ENCODE measurements at regions not wholly inside any gene's neighbourhood (a gene's known extent, or its start where the extent isn't known, plus 50 kb on each side); places are given as distances from the start of the nearest gene placed in this dataset.

DNA sequence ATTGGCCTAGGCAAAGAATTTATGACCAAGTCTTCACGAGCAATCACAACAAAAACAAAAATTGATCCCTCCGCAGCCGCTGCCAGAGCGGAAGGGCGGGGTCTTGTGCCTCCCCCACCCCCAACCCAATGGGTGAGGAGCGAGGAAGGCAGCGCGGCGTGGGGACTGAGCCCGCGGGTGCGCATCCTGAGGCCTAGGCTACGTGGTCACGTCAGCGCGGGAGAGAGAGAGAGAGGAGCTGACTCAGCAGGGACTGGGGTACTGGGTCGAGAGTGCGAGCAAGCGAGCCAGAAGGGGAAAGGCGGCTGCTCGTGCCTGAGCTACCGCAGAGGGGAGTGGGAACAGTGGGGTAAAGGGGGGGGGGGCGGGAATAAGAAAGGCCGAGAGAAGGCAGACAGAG is 90.1 kb upstream of the FERMT1 start:
- no peaks in the 10 kb centered on the region for H3K4me1 ChIP-seq (ENCODE audit: control insufficient read depth, insufficient read depth, low read length)
- ChIA-PET CTCF (no interaction called here), POLR2A (no interaction called here)
- H3K4me3 ChIP-seq (ENCODE audit: low read depth, low read length): no peak overlapping the region
- H3K27ac ChIP-seq (ENCODE audit: extremely low read depth, low read depth, low read length): no peak overlapping the region
- no peaks in the 10 kb centered on the region for H3K9me3 ChIP-seq (ENCODE audit: control insufficient read depth, insufficient read depth, low read depth, low read length)
- TF ChIP-seq ZNF341 (tag by site-specific recombination; IDR thresholded peaks at IDR 0.05; ENCODE audit: low read depth): no peak
- no peak for TF ChIP-seq ZNF785 (tag by site-specific recombination; IDR thresholded peaks at IDR 0.05)
- TF ChIP-seq, protein P1, sequence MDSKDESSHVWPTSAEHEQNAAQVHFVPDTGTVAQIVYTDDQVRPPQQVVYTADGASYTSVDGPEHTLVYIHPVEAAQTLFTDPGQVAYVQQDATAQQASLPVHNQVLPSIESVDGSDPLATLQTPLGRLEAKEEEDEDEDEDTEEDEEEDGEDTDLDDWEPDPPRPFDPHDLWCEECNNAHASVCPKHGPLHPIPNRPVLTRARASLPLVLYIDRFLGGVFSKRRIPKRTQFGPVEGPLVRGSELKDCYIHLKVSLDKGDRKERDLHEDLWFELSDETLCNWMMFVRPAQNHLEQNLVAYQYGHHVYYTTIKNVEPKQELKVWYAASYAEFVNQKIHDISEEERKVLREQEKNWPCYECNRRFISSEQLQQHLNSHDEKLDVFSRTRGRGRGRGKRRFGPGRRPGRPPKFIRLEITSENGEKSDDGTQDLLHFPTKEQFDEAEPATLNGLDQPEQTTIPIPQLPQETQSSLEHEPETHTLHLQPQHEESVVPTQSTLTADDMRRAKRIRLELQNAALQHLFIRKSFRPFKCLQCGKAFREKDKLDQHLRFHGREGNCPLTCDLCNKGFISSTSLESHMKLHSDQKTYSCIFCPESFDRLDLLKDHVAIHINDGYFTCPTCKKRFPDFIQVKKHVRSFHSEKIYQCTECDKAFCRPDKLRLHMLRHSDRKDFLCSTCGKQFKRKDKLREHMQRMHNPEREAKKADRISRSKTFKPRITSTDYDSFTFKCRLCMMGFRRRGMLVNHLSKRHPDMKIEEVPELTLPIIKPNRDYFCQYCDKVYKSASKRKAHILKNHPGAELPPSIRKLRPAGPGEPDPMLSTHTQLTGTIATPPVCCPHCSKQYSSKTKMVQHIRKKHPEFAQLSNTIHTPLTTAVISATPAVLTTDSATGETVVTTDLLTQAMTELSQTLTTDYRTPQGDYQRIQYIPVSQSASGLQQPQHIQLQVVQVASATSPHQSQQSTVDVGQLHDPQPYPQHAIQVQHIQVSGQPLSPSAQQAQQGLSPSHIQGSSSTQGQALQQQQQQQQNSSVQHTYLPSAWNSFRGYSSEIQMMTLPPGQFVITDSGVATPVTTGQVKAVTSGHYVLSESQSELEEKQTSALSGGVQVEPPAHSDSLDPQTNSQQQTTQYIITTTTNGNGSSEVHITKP (tag by site-specific recombination; IDR thresholded peaks at IDR 0.05): no peak
- no peak for TF ChIP-seq ZNF112 (tag by site-specific recombination; IDR thresholded peaks at IDR 0.05)
- TF ChIP-seq, protein P2, sequence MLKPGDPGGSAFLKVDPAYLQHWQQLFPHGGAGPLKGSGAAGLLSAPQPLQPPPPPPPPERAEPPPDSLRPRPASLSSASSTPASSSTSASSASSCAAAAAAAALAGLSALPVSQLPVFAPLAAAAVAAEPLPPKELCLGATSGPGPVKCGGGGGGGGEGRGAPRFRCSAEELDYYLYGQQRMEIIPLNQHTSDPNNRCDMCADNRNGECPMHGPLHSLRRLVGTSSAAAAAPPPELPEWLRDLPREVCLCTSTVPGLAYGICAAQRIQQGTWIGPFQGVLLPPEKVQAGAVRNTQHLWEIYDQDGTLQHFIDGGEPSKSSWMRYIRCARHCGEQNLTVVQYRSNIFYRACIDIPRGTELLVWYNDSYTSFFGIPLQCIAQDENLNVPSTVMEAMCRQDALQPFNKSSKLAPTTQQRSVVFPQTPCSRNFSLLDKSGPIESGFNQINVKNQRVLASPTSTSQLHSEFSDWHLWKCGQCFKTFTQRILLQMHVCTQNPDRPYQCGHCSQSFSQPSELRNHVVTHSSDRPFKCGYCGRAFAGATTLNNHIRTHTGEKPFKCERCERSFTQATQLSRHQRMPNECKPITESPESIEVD (tag by site-specific recombination; IDR thresholded peaks at IDR 0.05): no peak
- TF ChIP-seq, protein P3, sequence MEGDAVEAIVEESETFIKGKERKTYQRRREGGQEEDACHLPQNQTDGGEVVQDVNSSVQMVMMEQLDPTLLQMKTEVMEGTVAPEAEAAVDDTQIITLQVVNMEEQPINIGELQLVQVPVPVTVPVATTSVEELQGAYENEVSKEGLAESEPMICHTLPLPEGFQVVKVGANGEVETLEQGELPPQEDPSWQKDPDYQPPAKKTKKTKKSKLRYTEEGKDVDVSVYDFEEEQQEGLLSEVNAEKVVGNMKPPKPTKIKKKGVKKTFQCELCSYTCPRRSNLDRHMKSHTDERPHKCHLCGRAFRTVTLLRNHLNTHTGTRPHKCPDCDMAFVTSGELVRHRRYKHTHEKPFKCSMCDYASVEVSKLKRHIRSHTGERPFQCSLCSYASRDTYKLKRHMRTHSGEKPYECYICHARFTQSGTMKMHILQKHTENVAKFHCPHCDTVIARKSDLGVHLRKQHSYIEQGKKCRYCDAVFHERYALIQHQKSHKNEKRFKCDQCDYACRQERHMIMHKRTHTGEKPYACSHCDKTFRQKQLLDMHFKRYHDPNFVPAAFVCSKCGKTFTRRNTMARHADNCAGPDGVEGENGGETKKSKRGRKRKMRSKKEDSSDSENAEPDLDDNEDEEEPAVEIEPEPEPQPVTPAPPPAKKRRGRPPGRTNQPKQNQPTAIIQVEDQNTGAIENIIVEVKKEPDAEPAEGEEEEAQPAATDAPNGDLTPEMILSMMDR (tag by site-specific recombination; IDR thresholded peaks at IDR 0.05): no peak
- TF ChIP-seq ZNF266 (tag by site-specific recombination; IDR thresholded peaks at IDR 0.05; ENCODE audit: low read depth): no peak
- TF ChIP-seq ZNF585B (tag by site-specific recombination; IDR thresholded peaks at IDR 0.05): no peak
- no peak for TF ChIP-seq ZBTB20 (tag by site-specific recombination; IDR thresholded peaks at IDR 0.05)
- no peak for TF ChIP-seq ZNF433 (tag by site-specific recombination; IDR thresholded peaks at IDR 0.05; ENCODE audit: low read depth)
- no peak for TF ChIP-seq ZNF837 (tag by site-specific recombination; IDR thresholded peaks at IDR 0.05)
- TF ChIP-seq, protein P4, sequence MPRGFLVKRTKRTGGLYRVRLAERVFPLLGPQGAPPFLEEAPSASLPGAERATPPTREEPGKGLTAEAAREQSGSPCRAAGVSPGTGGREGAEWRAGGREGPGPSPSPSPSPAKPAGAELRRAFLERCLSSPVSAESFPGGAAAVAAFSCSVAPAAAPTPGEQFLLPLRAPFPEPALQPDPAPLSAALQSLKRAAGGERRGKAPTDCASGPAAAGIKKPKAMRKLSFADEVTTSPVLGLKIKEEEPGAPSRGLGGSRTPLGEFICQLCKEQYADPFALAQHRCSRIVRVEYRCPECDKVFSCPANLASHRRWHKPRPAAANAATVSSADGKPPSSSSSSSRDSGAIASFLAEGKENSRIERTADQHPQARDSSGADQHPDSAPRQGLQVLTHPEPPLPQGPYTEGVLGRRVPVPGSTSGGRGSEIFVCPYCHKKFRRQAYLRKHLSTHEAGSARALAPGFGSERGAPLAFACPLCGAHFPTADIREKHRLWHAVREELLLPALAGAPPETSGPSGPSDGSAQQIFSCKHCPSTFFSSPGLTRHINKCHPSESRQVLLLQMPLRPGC (tag by site-specific recombination; IDR thresholded peaks at IDR 0.05): no peak
- H3K36me3 ChIP-seq (ENCODE audit: control insufficient read depth in 2 of 2, insufficient read depth in 1 of 2, low read length in 2 of 2): no peaks in the 10 kb centered on the region

DNA sequence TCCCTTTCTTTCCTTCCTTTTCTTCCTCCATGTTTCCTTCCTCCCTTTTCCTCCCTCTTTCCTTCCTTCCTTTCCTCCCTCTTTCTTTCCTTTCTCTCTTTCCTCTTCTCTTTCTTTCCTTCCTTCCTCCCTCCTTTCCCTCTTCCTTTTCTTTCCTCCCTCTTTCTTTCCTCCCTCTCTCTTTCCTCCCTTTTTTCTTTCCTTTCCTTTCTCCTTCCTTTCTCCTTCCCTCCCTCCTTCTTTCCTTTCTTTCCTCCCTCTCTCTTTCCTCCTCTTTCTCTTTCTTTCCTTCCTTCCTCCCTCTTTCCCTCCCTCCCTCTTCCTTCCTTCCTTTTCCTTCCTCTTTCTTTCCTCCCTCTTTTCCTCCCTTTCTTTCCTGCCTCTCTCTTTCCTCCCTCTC is 86.3 kb upstream of the FERMT1 start:
- no peaks in the 10 kb centered on the region for H3K9me3 ChIP-seq (ENCODE audit: control insufficient read depth, insufficient read depth, low read depth, low read length)
- no peak overlapping the region for H3K27ac ChIP-seq (ENCODE audit: extremely low read depth, low read depth, low read length)
- TF ChIP-seq GLI4 (tag by site-specific recombination; IDR thresholded peaks at IDR 0.05) (no peak), ZNF366 (tag by site-specific recombination; conservative IDR thresholded peaks at IDR 0.05) (peak; percentile 82), PRDM1 (tag by site-specific recombination; IDR thresholded peaks at IDR 0.05) (peak; percentile 94)
- TF ChIP-seq, protein P5, sequence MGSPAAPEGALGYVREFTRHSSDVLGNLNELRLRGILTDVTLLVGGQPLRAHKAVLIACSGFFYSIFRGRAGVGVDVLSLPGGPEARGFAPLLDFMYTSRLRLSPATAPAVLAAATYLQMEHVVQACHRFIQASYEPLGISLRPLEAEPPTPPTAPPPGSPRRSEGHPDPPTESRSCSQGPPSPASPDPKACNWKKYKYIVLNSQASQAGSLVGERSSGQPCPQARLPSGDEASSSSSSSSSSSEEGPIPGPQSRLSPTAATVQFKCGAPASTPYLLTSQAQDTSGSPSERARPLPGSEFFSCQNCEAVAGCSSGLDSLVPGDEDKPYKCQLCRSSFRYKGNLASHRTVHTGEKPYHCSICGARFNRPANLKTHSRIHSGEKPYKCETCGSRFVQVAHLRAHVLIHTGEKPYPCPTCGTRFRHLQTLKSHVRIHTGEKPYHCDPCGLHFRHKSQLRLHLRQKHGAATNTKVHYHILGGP (tag by site-specific recombination; IDR thresholded peaks at IDR 0.05): no peak
- no peaks in the 10 kb centered on the region for H3K4me1 ChIP-seq (ENCODE audit: control insufficient read depth, insufficient read depth, low read length)
- H3K36me3 ChIP-seq (ENCODE audit: control insufficient read depth in 2 of 2, insufficient read depth in 1 of 2, low read length in 2 of 2): no peaks in the 10 kb centered on the region
- CTCF ChIA-PET: no interaction called here
- POLR2A ChIA-PET: no interaction called here
- H3K4me3 ChIP-seq (ENCODE audit: low read depth, low read length): no peak overlapping the region
